Activated naive CD8-positive, alpha-beta T cell treated with anti-CD3 and anti-CD28 coated beads for 36 hours (primary cell): ENCODE measurements at regions not wholly inside any gene's neighbourhood (a gene's known extent, or its start where the extent isn't known, plus 50 kb on each side); places are given as distances from the start of the nearest gene placed in this dataset.

ENCODE experiments used
- DNase-seq: peaks from one replicate; pipeline ENCODE4 v3.0.0; 2021
- H3K27ac Mint-ChIP-seq: one replicate; pipeline ENCODE4 v1.8.0; 2022; ENCODE audit warnings: mild to moderate bottlenecking, moderate library complexity, mixed read lengths
- H3K27me3 Mint-ChIP-seq: one replicate; pipeline ENCODE4 v1.8.0; 2022; ENCODE audit warnings: mild to moderate bottlenecking, mixed read lengths
- H3K36me3 Mint-ChIP-seq: one replicate; pipeline ENCODE4 v1.8.0; 2021; ENCODE audit warnings: mild to moderate bottlenecking, mixed read lengths
- H3K4me1 Mint-ChIP-seq: one replicate; pipeline ENCODE4 v1.8.0; 2021; ENCODE audit warnings: mixed read lengths
- H3K4me3 Mint-ChIP-seq: one replicate; pipeline ENCODE4 v1.8.0; 2022; ENCODE audit warnings: mild to moderate bottlenecking, moderate library complexity, mixed read lengths
- H3K9me3 Mint-ChIP-seq: one replicate; pipeline ENCODE4 v1.8.0; 2022; ENCODE audit warnings: mixed read lengths

GRCh38 chr4:179415037-179415846 is 1973.0 kb upstream of the AGA start:
- no peaks in the 10 kb centered on the region for H3K36me3 Mint-ChIP-seq

DNA sequence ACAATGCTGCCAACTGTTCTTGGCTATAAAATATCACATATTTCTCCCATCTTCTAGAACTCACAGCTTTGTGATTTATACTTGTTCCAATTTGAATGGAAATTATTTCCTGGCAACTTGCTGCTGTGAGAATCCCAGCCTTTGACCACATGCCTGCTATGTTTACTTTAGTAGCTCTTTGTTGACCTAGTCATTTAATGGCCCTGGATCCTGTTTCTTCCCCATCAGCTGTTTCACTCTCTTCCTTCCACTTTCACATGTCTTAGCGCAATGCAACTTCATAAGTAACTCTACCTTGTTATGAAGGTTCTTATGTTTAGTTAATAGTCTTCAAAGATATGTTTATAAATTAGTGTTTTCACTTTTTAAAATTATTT is 1973.6 kb upstream of the AGA start:
- Mint-ChIP-seq H3K4me3 (no peak overlapping the region), H3K4me1 (no peaks in the 10 kb centered on the region), H3K36me3 (no peaks in the 10 kb centered on the region), H3K27ac (no peak overlapping the region), H3K9me3 (peaks cover 2% of the 10 kb centered on the region), H3K27me3 (no peaks in the 10 kb centered on the region)
- no peak for DNase-seq

More at GRCh38 chr4:179415037-179415846, 1973.0 kb upstream of the AGA start:
- Mint-ChIP-seq H3K9me3 (peaks cover 2% of the 10 kb centered on the region), H3K27ac (no peak overlapping the region), H3K27me3 (no peaks in the 10 kb centered on the region), H3K4me1 (no peaks in the 10 kb centered on the region), H3K4me3 (no peak overlapping the region)
- no peak for DNase-seq

- Mint-ChIP-seq H3K9me3 (peaks cover 2% of the 10 kb centered on the region), H3K27me3 (no peaks in the 10 kb centered on the region), H3K36me3 (no peaks in the 10 kb centered on the region), H3K4me3 (no peak overlapping the region), H3K27ac (no peak overlapping the region), H3K4me1 (no peaks in the 10 kb centered on the region)
- no peak for DNase-seq
Observed at GRCh38 chr4:179417357-179417756, 1975.1 kb upstream of the AGA start.

GRCh38 chr4:179437962-179438361 is 1995.7 kb upstream of the AGA start:
- no peaks in the 10 kb centered on the region for H3K36me3 Mint-ChIP-seq
- no peaks in the 10 kb centered on the region for H3K27me3 Mint-ChIP-seq
- no peaks in the 10 kb centered on the region for H3K9me3 Mint-ChIP-seq
- no peak overlapping the region for H3K4me3 Mint-ChIP-seq
- DNase-seq = no peak
- no peaks in the 10 kb centered on the region for H3K4me1 Mint-ChIP-seq
- no peak overlapping the region for H3K27ac Mint-ChIP-seq

- DNase-seq = no peak
- H3K4me3 Mint-ChIP-seq = no peak overlapping the region
- no peaks in the 10 kb centered on the region for H3K9me3 Mint-ChIP-seq
- no peaks in the 10 kb centered on the region for H3K4me1 Mint-ChIP-seq
- no peak overlapping the region for H3K27ac Mint-ChIP-seq
- no peaks in the 10 kb centered on the region for H3K27me3 Mint-ChIP-seq
- H3K36me3 Mint-ChIP-seq = no peaks in the 10 kb centered on the region
Observed at GRCh38 chr4:179441596-179441995, 1999.4 kb upstream of the AGA start.

- Mint-ChIP-seq H3K36me3 (no peaks in the 10 kb centered on the region), H3K4me1 (no peaks in the 10 kb centered on the region), H3K9me3 (no peaks in the 10 kb centered on the region), H3K4me3 (no peak overlapping the region), H3K27me3 (no peaks in the 10 kb centered on the region), H3K27ac (no peak overlapping the region)
- no peak for DNase-seq
Observed at GRCh38 chr4:179447308-179447707, 2005.1 kb upstream of the AGA start.

GRCh38 chr4:179465131-179465797 is 2023.0 kb upstream of the AGA start:
- no peak overlapping the region for H3K4me3 Mint-ChIP-seq
- no peak overlapping the region for H3K27ac Mint-ChIP-seq
- no peaks in the 10 kb centered on the region for H3K27me3 Mint-ChIP-seq
- H3K9me3 Mint-ChIP-seq = peaks cover 2% of the 10 kb centered on the region
- no peaks in the 10 kb centered on the region for H3K4me1 Mint-ChIP-seq
- DNase-seq = no peak
- no peaks in the 10 kb centered on the region for H3K36me3 Mint-ChIP-seq

DNA sequence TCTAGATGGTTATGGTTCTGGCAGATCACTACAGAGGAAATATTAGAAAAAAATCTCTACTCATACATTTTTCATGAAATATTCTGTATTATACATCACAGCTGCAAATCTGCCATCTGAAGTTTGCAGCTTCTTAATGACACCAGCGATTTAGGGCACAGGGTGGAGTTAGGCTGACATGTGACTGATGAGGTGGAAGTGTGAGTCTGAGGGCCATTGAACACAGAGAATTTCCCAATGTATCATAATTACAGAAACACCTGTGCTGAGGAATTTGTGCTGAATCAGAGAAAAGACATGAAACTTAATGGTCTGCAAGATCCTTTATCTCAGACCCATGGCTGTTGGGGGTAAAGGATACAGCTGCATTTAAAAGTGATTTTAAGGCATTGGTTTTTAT is 2025.6 kb upstream of the AGA start:
- Mint-ChIP-seq H3K4me3 (no peak overlapping the region), H3K9me3 (no peaks in the 10 kb centered on the region), H3K36me3 (no peaks in the 10 kb centered on the region), H3K27ac (no peak overlapping the region), H3K27me3 (no peaks in the 10 kb centered on the region), H3K4me1 (no peaks in the 10 kb centered on the region)
- no peak for DNase-seq

GRCh38 chr4:179472164-179472563 is 2029.9 kb upstream of the AGA start:
- Mint-ChIP-seq H3K4me1 (no peaks in the 10 kb centered on the region), H3K4me3 (no peak overlapping the region), H3K9me3 (peaks cover 1% of the 10 kb centered on the region), H3K27ac (no peak overlapping the region), H3K27me3 (no peaks in the 10 kb centered on the region), H3K36me3 (no peaks in the 10 kb centered on the region)
- no peak for DNase-seq

DNA sequence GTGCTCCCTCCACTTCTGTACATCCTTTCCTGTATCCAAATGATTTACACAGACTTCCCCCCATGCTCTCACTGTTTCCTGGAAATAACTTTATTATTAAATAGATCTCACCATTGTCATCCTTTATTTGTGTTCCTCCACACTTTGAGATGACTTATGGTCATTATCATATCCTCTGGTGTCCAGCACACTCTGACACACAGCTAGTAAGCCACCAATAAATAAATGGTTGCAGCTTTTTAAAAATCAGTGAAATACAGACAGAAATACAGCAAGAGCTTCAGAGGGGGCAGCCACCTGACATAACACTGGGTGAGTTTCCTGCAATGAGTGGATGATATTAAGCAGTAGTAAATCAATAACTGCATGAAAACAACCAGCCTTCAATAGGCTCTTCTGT is 2036.4 kb upstream of the AGA start:
- Mint-ChIP-seq H3K27ac (no peak overlapping the region), H3K27me3 (no peaks in the 10 kb centered on the region), H3K9me3 (peaks cover 1% of the 10 kb centered on the region), H3K4me1 (no peaks in the 10 kb centered on the region), H3K36me3 (no peaks in the 10 kb centered on the region), H3K4me3 (no peak overlapping the region)
- DNase-seq = no peak

- H3K36me3 Mint-ChIP-seq = no peaks in the 10 kb centered on the region
- H3K4me3 Mint-ChIP-seq = no peak overlapping the region
- no peak for DNase-seq
- H3K4me1 Mint-ChIP-seq = no peaks in the 10 kb centered on the region
- peaks cover 3% of the 10 kb centered on the region for H3K9me3 Mint-ChIP-seq
- no peaks in the 10 kb centered on the region for H3K27me3 Mint-ChIP-seq
- H3K27ac Mint-ChIP-seq = no peak overlapping the region
Observed at GRCh38 chr4:179485781-179486180, 2043.5 kb upstream of the AGA start.

GRCh38 chr4:179486570-179487335 is 2044.5 kb upstream of the AGA start:
- no peak for DNase-seq
- no peaks in the 10 kb centered on the region for H3K27me3 Mint-ChIP-seq
- no peak overlapping the region for H3K27ac Mint-ChIP-seq
- peaks cover 3% of the 10 kb centered on the region for H3K9me3 Mint-ChIP-seq
- no peaks in the 10 kb centered on the region for H3K36me3 Mint-ChIP-seq
- H3K4me3 Mint-ChIP-seq = no peak overlapping the region
- H3K4me1 Mint-ChIP-seq = no peaks in the 10 kb centered on the region

GRCh38 chr4:179492260-179493080 is 2050.2 kb upstream of the AGA start:
- Mint-ChIP-seq H3K9me3 (peaks cover 7% of the 10 kb centered on the region), H3K27me3 (no peaks in the 10 kb centered on the region), H3K4me3 (no peak overlapping the region), H3K27ac (no peak overlapping the region), H3K36me3 (no peaks in the 10 kb centered on the region), H3K4me1 (no peaks in the 10 kb centered on the region)
- DNase-seq = no peak

DNA sequence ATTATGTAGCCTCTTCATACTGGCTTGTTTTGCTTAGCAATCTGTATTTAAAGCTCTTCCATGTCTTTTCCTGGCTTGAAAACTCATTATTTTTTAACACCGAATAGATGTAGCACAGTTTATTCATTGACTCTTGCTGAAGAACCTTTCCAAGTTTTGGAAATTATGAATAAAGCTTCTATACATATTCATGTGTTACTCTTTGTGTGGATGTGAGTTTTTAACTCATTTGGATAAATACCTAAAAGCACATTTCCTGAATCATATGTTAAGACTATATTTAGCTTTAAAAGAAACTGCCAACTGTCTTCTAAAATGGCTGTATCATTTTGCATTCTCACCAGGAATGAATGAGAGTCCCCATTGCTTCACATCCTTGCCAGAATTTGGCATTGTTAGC is 2061.7 kb upstream of the AGA start:
- no peaks in the 10 kb centered on the region for H3K27me3 Mint-ChIP-seq
- no peaks in the 10 kb centered on the region for H3K9me3 Mint-ChIP-seq
- DNase-seq = no peak
- no peaks in the 10 kb centered on the region for H3K4me1 Mint-ChIP-seq
- H3K27ac Mint-ChIP-seq = no peak overlapping the region
- no peaks in the 10 kb centered on the region for H3K36me3 Mint-ChIP-seq
- no peak overlapping the region for H3K4me3 Mint-ChIP-seq

DNA sequence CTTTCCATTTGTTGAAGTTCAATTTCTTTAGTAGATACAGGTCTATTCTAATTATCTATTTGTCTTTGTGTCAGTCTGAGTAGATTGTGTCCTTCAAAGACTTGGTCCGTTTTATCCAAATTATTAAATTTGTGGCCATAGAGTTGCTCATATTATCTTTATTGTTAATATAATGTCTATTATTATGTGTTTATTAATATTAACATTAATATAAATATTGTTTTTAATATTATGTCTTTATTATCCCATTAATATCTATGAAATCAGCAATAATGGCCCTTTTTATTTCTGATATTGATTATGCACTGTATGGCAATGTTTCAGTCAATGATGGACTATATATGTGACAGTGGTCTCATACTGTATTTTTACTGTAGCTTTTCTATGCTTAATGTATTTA is 2067.3 kb upstream of the AGA start:
- Mint-ChIP-seq H3K27ac (no peak overlapping the region), H3K9me3 (no peaks in the 10 kb centered on the region), H3K4me3 (no peak overlapping the region), H3K27me3 (no peaks in the 10 kb centered on the region), H3K36me3 (no peaks in the 10 kb centered on the region), H3K4me1 (no peaks in the 10 kb centered on the region)
- DNase-seq = no peak
